Liver (tissue), 8 donors: ENCODE measurements at regions not wholly inside any gene's neighbourhood (a gene's known extent, or its start where the extent isn't known, plus 50 kb on each side); places are given as distances from the start of the nearest gene placed in this dataset.

Source experiments
- DNase-seq: peaks from one replicate; pipeline ENCODE4 v3.0.0-alpha.2; 2017; ENCODE audit warnings: low spot score
- H3K27ac ChIP-seq, 2 donors: one replicate each; pipeline ENCODE4 v1.7.0; 2013; ENCODE audit warnings: inconsistent platforms in 2 of 2, low read length in 2 of 2, control low read depth in 1 of 2, low read depth in 1 of 2, mild to moderate bottlenecking in 1 of 2
- H3K27me3 ChIP-seq, 4 donors: one replicate each; pipeline versions ENCODE4 v1.6.1 to v1.7.0; 2013; ENCODE audit warnings: low read length in 3 of 4, inconsistent platforms in 1 of 4, mild to moderate bottlenecking in 1 of 4, moderate library complexity in 1 of 4; ENCODE audit not compliant: control insufficient read depth in 4 of 4, insufficient read depth in 4 of 4
- H3K36me3 ChIP-seq, 4 donors: one replicate each; pipeline versions ENCODE4 v1.6.1 to v1.7.0; 2013; ENCODE audit warnings: low read length in 3 of 4, mild to moderate bottlenecking in 3 of 4, low read depth in 1 of 4, moderate library complexity in 1 of 4; ENCODE audit not compliant: control insufficient read depth in 4 of 4, insufficient read depth in 3 of 4
- H3K4me1 ChIP-seq, 4 donors: one replicate each; pipeline versions ENCODE4 v1.6.1 to v1.7.0; 2013; ENCODE audit warnings: low read length in 3 of 4, mild to moderate bottlenecking in 3 of 4, moderate library complexity in 1 of 4; ENCODE audit not compliant: control insufficient read depth in 4 of 4, insufficient read depth in 4 of 4
- H3K4me3 ChIP-seq, 3 donors: one replicate each; pipeline versions ENCODE4 v1.6.1 to v1.7.0; 2013; ENCODE audit warnings: low read length in 3 of 3, control low read depth in 1 of 3, low read depth in 1 of 3, mild to moderate bottlenecking in 1 of 3
- H3K9ac ChIP-seq, 2 donors: one replicate each; pipeline ENCODE4 v1.7.0; 2013; ENCODE audit warnings: low read length in 2 of 2, mild to moderate bottlenecking in 2 of 2, moderate library complexity in 2 of 2, control low read depth in 1 of 2, low read depth in 1 of 2
- H3K9me3 ChIP-seq, 4 donors: one replicate each; pipeline versions ENCODE4 v1.6.1 to v1.7.0; 2013; ENCODE audit warnings: low read length in 3 of 4; ENCODE audit not compliant: control insufficient read depth in 4 of 4
- FOXA1 ChIP-seq: IDR thresholded peaks from 2 replicates; pipeline ENCODE4 v1.6.1; 2016; ENCODE audit warnings: antibody characterized with exemption
- GABPA ChIP-seq, 2 donors: IDR thresholded peaks in 1 of 2; conservative IDR thresholded peaks in 1 of 2; 2 replicates each; pipeline ENCODE4 v1.6.1; 2016; ENCODE audit warnings: antibody characterized with exemption in 2 of 2, mild to moderate bottlenecking in 1 of 2, moderate library complexity in 1 of 2
- HNF4G ChIP-seq: IDR thresholded peaks from 2 replicates; pipeline ENCODE4 v1.6.1; 2016; ENCODE audit warnings: antibody characterized with exemption
- JUND ChIP-seq, 2 donors: IDR thresholded peaks; 2 replicates each; pipeline ENCODE4 v1.6.1; 2016; ENCODE audit warnings: antibody characterized with exemption in 2 of 2
- RAD21 ChIP-seq, 2 donors: IDR thresholded peaks; 2 replicates each; pipeline ENCODE4 v1.6.1; 2016; ENCODE audit warnings: antibody characterized with exemption in 2 of 2, mild to moderate bottlenecking in 2 of 2
- REST ChIP-seq: IDR thresholded peaks from 2 replicates; pipeline ENCODE4 v1.6.1; 2016; ENCODE audit warnings: antibody characterized with exemption, mild to moderate bottlenecking
- RXRA ChIP-seq, 2 donors: IDR thresholded peaks; 2 replicates each; pipeline ENCODE4 v1.6.1; 2017 to 2018; ENCODE audit warnings: antibody characterized with exemption in 2 of 2, mild to moderate bottlenecking in 1 of 2
- TAF1 ChIP-seq: conservative IDR thresholded peaks from 2 replicates; pipeline ENCODE4 v1.6.1; 2016; ENCODE audit warnings: antibody characterized with exemption, mild to moderate bottlenecking
- WGBS: extraction: QIAGEN DNeasy Blood & Tissue Kit; methylation state at CpG from one replicate; pipeline ENCODE4 v1.1.7; 2013; 5-methylcytosine and 5-hydroxymethylcytosine counted together
- TF ChIP-seq, protein P1 (sequence below): fragments of 150-350 bp; IDR thresholded peaks from 2 replicates; pipeline ENCODE4 v1.5.1; 2017; ENCODE audit warnings: improper control_type of control experiment, low read depth, low read length; ENCODE audit not compliant: missing input control
- TF ChIP-seq, protein P2 (sequence below): IDR thresholded peaks from 2 replicates; pipeline ENCODE4 v1.6.1; 2016; ENCODE audit warnings: antibody characterized with exemption
- TF ChIP-seq, protein P3 (sequence below): IDR thresholded peaks from 2 replicates; pipeline ENCODE4 v1.6.1; 2016; ENCODE audit warnings: antibody characterized with exemption
- donor health status: healthy.
- donor health status: healthy.
- donor health status: healthy.
- donor health status: healthy.
- donor health status: healthy.

- Histone ChIP-seq H3K4me1 (no peaks in the 10 kb centered on the region), H3K4me3 (no peak overlapping the region), H3K9ac (no peak overlapping the region), H3K27me3 (no peaks in the 10 kb centered on the region), H3K36me3 (no peaks in the 10 kb centered on the region), H3K9me3 (no peaks in the 10 kb centered on the region), H3K27ac (no peak overlapping the region)
- no peak for DNase-seq
- TF ChIP-seq GABPA (IDR thresholded peaks at IDR 0.05 in 1 of 2, conservative IDR thresholded peaks at IDR 0.05 in 1 of 2) (no peak), FOXA1 (no peak), JUND (IDR thresholded peaks at IDR 0.05) (no peak), TAF1 (no peak), REST (no peak), RXRA (IDR thresholded peaks at IDR 0.05) (no peak)
- TF ChIP-seq, protein P1, sequence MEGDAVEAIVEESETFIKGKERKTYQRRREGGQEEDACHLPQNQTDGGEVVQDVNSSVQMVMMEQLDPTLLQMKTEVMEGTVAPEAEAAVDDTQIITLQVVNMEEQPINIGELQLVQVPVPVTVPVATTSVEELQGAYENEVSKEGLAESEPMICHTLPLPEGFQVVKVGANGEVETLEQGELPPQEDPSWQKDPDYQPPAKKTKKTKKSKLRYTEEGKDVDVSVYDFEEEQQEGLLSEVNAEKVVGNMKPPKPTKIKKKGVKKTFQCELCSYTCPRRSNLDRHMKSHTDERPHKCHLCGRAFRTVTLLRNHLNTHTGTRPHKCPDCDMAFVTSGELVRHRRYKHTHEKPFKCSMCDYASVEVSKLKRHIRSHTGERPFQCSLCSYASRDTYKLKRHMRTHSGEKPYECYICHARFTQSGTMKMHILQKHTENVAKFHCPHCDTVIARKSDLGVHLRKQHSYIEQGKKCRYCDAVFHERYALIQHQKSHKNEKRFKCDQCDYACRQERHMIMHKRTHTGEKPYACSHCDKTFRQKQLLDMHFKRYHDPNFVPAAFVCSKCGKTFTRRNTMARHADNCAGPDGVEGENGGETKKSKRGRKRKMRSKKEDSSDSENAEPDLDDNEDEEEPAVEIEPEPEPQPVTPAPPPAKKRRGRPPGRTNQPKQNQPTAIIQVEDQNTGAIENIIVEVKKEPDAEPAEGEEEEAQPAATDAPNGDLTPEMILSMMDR = no peak
- TF ChIP-seq, protein P2, sequence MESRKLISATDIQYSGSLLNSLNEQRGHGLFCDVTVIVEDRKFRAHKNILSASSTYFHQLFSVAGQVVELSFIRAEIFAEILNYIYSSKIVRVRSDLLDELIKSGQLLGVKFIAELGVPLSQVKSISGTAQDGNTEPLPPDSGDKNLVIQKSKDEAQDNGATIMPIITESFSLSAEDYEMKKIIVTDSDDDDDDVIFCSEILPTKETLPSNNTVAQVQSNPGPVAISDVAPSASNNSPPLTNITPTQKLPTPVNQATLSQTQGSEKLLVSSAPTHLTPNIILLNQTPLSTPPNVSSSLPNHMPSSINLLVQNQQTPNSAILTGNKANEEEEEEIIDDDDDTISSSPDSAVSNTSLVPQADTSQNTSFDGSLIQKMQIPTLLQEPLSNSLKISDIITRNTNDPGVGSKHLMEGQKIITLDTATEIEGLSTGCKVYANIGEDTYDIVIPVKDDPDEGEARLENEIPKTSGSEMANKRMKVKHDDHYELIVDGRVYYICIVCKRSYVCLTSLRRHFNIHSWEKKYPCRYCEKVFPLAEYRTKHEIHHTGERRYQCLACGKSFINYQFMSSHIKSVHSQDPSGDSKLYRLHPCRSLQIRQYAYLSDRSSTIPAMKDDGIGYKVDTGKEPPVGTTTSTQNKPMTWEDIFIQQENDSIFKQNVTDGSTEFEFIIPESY = no peak
- TF ChIP-seq, protein P3, sequence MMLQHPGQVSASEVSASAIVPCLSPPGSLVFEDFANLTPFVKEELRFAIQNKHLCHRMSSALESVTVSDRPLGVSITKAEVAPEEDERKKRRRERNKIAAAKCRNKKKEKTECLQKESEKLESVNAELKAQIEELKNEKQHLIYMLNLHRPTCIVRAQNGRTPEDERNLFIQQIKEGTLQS = no peak
These were observed 531.4 kb downstream of the CDH11 start for GRCh38 chr16:64590513-64590912.

- H3K4me3 ChIP-seq = no peak overlapping the region
- no peak overlapping the region for H3K27ac ChIP-seq
- DNase-seq = no peak
- TF ChIP-seq GABPA (IDR thresholded peaks at IDR 0.05 in 1 of 2, conservative IDR thresholded peaks at IDR 0.05 in 1 of 2) (no peak), HNF4G (no peak), FOXA1 (no peak), RAD21 (IDR thresholded peaks at IDR 0.05) (no peak), JUND (IDR thresholded peaks at IDR 0.05) (no peak)
- no peaks in the 10 kb centered on the region for H3K27me3 ChIP-seq
- H3K9ac ChIP-seq = no peak overlapping the region
- H3K4me1 ChIP-seq = no peaks in the 10 kb centered on the region
- no peaks in the 10 kb centered on the region for H3K36me3 ChIP-seq
- WGBS = 80% methylated on average over 5 of the region's 5 CpGs
- H3K9me3 ChIP-seq = no peaks in the 10 kb centered on the region
These were observed 532.0 kb downstream of the CDH11 start for GRCh38 chr16:64589836-64590235.
